ENCODE measurements at regions not wholly inside any gene's neighbourhood (a gene's known extent, or its start where the extent isn't known, plus 50 kb on each side); places are given as distances from the start of the nearest gene placed in this dataset.

DNA sequence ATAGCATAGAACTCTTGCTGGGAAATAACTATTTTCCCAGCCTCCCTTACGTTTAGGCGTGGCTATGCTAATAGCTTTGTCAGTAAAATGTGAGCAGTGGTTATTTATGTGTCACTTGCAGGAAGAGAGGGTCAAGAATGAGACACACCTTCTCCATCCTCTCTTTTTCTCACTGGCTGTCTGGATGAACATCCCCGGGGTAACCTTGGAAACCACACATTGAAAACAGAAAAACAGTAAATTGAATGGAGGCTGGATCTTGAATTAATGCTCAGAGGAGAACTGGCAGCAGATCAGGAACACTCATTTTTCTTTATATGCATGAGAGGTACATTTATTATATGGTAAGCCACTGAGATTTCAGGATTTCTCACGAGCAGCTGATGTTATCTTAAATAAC is 127.6 kb downstream of the DNAJB9 start:
- DNase-seq (ENCODE audit: low read depth): no peak

DNA sequence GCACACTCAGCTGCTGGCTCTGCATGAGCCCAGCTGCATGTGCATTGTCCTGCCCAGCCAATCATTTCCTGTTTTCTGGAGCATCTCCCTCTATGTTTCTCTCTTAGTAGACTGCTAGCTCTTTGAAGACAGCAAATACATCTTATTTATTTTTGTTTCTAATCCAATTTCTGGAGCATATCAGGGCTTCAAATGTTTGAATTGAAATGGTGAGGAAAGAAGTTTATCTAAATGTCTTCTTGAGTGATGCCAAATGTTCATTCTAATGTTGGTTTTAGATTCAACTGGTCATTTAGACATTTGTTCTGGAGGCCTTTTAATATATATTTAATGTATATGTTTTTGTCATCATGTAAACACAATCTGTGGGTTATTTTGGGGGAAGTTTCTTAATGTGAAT is 141.9 kb downstream of the DNAJB9 start:
- no peak for DNase-seq (ENCODE audit: low read depth)

DNA sequence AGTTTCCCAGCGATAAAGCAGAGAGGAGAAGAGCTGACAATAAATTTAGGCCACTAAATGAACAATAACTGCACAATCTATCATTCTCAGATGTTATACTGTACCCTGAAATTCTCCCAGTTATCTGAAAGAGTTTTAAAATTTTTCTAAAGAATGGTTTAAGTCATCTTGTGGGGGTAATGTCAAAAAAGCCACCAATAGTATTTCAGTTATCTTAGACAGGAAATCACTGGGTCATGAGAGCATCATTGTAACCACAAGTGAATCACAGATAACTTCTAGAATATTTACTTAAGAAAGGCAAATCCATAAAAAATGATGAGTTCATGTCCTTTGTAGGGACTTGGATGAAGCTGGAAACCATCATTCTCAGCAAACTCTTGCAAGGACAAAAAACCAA is 147.1 kb downstream of the DNAJB9 start:
- DNase-seq (ENCODE audit: low read depth): peak; percentile 3

DNA sequence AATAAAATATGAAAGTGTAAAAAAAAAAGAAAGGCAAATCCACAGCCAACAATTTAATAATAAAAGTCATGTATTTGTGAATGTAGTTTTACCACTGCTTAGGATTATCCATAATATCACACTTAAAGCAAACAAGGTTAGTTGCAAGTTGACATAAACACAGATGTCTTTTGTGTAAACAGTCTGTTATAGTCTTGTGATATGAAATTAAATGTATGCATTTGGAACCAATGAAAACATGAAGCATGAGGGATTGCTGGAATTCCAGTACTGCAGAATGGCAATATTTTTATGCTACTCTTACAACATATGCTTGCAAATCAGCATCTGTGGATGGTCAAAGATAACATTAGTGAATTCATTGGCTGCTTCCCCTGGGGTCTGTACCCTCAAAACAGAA is 148.1 kb downstream of the DNAJB9 start:
- no peak for DNase-seq (ENCODE audit: low read depth)

DNA sequence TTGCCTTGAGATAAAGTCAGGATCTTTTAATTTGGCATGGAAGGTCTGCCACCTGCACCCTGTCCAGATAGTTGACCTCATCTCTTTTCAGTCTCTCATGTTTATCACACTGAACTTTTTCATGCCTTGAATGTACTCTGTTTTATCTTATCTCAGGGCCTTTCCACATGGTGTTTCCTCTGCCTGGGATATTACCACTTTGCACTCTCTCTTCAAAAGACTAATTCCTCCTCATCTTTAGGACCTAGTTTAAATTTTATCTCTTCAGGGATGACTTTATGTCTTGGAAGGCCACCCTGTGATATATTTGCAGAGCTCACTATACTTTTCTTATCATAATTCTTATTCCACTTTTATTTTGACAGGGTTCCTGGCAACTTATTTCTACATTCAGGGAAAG is 150.0 kb downstream of the DNAJB9 start:
- no peak for DNase-seq (ENCODE audit: low read depth)

DNA sequence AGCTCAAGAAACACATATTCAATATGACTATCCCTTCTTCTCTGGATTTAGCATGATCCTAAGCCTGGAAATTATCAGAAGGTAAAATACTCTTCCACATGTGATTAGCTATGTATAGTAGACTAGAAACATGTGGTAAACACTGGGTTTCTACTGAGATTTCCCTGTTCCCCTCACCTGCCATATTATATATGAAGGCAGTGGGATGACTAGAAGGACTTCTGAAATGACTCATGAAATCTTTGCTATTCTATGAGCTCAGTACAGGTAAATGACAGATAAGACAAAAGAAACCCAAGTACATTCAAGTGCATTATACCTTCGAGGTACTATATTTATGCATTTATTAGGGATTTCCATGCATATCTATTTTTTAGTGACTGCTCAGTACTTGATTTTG is 152.9 kb downstream of the DNAJB9 start:
- DNase-seq (ENCODE audit: low read depth): no peak

DNA sequence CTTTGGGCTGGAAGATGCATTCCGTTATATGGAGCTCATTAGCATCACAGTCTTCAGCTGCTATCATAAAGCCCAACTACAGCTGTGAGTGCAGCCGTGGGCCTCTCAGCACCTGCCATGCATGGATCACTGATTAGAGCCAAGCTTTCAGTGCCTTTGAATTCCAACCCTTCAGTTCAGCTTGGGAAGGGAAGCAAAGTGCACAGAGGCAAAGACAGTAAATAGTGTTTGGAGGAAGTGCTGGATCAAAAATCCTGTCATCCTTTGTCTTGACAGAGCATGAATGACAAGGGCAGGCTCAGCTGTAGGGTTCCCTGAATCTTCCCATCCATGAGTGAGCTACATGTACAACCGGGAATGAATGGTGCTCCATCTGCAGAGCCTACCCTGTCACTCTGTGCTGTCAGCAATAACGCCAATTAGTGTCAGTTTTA is 153.7 kb downstream of the DNAJB9 start:
- DNase-seq (ENCODE audit: low read depth): no peak

DNA sequence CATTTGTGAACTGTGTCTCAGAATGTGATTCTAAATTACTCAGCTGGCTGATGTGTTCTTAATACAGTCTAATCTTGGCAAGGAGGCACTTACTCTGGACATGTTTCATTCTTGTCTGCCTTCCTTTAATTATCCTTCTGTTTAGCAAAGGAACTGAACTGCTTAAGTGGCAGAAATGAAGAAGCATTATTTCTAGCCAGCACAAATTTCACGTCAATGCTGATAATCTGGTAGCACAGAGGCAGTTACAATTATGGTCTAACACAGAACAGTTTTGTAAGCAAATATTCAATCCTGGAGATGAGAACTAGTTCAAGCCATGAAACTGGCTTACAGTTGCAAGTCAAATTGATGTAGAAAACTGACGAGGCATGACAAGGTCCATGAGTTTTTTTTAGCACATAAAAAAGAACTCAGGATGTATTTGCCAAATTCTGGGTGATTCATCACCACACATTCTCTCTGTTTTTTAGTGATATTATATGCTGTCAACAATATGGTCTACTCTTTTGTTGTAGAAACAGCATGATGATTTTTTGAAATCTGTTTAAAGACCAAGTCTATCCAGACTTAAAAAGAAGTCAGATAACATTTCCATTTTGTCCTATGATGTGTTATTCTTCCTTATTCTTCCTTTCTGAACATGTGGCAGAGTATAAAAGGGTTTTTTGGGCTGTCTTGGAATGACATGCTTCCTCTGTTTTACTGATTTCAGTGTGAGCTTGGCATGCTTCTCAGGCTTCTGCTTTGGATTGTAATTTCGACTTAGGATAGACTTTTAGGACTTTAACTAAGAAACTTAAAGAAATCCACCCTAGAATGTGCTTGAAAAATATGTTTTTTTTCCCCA is 154.8 kb downstream of the DNAJB9 start:
- DNase-seq (ENCODE audit: low read depth): no peak

DNA sequence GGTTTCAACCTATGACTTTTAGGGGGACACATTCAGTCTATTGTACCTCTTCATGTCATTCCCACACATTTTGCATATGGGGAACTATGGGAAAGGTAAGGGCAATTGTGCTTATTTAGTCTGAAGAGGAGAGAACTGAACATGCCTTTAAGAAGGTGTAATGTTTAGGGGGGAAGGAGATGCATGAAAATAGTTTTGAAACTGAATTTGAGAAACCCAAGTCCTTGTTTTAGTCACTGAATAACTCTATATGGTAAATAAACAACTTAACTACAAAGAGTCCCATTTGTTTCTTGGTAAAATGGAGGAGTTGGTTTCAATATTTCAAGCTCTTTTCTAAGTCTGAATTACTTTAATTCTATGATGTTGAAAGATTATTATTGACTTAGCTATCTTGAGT is 166.1 kb downstream of the DNAJB9 start:
- no peak for DNase-seq (ENCODE audit: low read depth)

DNA sequence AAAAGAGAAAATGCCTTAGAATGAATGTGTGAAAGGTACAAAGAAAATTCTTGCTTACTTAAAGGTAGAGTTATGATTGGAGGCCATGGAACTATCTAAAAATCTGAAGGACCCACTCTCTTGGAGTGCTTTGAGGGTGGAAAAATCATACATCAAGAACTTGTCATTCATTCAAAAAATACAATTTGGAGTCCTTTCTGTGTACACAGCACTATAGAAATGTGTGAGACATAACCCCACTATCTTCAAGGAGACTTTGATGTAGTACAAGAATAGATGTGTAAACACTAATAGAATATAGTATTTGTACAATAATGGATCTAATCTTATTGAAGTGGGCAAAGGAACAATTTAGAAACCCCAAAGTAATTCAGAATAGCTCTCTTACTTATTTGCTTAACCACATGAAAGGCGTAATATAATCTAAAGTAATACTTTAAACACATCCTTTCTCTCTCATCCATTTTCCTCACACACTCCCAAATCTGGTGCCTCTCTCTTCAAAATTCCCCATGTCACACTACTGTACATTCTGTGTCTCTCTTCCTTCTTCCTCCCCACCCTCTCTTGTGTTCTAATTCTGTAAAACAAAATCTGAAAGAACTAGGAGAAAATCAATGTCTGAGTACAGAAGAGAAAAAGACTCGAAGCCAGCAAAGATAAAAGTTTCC is 166.7 kb downstream of the DNAJB9 start:
- DNase-seq (ENCODE audit: low read depth): no peak

DNA sequence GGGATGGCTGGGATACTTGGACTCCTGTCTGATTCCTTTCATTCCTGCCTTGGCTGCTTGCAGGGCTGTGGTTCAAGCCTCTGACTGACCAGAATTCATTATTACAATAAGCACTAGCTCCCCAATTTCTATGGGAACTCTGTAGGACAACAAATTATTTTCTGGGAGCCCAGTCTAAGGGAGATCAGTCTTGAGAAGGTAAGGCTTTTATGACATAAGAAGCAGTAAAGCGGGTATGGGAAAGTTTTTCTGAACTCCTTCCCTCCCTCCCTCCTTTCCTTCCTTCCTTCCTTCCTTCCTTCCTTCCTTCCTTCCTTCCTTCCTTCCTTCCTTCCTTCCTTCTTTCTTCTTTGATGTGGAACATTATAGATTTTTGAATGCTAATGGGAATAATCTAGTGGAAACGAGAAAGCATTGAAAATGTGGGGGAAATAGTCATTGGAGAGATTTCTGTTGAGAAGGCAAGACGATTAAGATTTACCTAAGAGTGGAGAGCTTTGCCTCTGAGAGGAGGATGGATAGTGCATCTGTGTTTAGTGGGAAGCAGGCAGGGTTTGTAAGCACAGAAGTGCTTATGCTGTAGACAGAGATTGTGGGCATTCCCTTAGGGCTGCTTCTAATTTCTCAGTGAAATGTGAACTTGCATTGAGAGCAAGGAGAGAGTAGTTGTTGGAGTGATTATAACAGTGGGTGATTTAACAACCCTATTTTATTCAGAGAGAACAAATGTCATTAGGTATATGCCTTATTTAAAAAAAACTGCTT is 201.5 kb downstream of the DNAJB9 start:
- DNase-seq (ENCODE audit: low read depth): no peak

DNA sequence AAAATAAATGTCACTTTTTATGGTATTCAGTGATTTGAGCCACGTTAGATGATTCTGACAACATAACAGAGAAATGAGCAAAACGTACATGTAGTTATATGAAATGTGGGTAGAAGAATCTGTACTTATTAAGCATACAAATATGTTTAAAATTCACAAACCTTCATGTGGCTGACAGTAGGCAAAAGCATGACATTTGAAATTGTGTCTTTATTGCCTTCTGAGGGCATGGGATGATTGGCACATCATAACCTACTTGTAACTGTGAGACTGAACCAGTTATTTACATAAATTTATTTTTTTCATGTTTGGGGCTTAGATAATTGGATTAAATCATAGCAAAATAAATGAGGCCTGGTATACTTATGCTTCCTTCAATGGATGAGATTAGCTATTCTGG is 202.2 kb downstream of the DNAJB9 start:
- no peak for DNase-seq (ENCODE audit: low read depth)

DNA sequence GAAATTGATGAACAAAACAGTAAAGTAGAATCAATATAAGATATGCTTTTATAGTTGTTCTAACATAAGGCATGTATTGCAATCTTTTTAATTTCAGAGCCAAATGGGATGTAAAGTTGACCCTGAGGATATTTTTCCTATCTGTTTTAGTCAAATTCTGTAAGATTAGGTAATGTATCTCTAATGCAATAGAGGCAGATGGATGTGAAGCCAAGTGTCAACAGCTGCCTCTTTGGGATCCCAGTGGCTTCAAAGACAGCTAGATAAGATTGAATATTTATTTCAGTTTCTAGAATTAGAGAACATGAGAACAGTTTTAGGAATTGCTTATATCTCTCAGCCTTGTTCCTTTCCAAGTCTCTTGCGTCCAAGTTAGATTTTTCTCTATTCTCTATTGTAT is 208.3 kb downstream of the DNAJB9 start:
- no peak for DNase-seq (ENCODE audit: low read depth)

DNA sequence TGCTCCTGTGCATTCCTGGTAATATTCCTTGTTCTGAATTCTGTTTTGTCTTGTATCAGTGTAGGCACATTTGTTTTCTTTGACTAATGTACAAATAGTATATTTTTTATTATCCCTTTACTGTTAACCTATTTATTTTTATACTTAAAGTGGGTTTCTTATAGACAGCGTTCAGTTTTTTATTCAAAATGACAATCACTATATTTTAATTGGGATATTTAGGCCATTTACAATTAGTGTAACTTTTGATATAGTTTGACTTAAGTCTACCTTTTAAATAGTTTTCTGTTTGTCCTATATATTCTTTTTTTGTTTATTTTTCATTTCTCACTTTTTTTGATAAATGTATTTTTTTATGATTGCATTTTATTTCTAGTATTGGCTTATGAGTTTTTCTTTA is 219.8 kb downstream of the DNAJB9 start:
- DNase-seq (ENCODE audit: low read depth): no peak

DNA sequence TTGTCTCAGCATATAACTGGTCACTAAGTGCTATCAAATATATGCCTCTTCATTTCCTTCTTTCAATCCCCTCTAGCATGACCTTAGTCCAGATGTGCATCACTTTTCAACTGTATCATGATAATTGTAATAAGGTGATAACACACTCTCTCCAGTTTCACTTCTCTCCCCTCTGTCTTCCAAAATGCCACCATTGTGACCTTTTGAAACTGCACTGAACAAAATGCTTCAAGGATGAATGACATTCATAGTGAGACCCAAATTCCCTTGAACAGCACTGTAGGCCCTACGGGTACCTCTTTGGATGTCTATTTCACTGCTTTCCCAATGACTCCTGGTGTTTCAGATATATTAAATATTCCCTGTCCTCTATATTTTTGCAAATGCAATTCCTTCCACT is 224.8 kb downstream of the DNAJB9 start:
- no peak for DNase-seq (ENCODE audit: low read depth)

DNA sequence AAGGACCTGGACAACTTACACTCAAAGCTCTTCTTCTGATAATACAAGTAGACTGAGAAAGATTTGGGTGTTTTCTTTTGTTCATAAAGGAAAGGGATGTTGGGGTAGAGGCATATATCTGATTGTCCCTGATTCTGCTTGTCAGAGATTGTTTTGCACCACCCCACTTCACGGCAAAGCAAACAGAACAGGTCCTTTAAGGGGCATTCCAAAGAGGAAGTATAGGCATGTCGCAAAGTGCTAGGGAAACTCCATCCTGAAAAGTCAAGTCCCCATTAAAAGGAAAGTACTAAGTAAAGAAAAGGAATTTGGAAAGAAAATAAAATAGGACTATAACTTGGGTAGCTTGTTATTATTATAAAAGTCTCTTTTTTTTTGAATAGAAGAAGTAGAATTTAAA is 233.0 kb downstream of the DNAJB9 start:
- no peak for DNase-seq (ENCODE audit: low read depth)

DNA sequence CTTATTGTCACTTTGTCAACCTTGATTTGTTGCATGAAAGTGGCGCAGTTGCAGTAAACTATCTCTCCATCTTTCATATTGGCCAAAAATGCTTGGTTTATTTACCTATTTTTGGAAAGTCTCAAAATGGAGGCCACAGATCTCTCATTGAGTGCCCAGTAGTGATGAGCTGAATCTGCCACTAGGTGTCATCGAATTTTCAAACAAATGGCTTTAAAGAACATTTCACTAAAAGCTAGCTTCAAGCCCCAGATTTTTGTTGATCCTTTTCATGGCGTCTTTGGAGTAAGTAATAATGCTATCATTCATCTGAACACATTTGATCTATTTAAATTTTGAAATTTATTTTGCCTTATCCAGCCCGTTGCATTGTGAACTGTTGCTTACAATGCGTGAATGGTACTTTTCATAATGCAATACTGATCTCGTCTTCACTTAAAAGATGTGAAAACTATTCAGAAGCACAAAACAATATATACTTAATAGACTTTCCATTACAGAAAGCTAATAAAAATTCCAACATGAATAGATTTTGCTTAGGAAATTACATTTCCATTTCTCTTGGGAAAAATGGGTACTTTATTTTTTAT is 236.2 kb downstream of the DNAJB9 start:
- DNase-seq (ENCODE audit: low read depth): no peak

DNA sequence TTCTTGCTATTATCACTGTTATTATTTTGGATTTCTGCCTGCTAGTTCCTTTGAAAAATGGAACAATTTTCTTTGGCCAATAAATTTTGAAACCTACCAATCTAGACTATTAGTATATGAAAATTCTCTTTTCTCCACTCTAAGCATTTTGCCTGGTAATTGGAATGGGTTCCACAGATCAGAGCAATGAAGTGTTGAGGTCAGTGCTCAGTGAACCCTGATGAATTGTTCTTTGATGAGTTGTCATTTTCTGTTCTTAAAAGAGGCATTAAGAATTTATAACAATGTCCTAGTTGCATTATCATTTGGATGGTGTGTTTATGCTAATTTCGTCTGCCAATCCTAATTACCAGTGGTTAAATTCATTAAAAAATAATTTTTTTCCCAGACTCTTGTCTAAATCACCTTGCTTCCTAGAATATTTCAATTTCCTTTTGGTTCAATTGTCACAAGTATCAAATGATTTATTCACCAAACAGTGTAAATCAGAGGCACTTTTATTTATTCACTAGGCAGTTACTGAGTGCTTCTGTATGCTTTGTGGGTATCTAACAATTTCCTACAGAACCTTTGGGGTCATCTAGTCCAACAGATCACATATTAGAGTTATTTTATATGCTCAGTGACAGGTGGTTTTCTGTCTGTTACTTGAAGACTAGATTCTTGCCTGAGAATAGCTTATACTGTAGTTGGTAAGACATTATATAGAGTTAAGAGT is 239.0 kb downstream of the DNAJB9 start:
- no peak for DNase-seq (ENCODE audit: low read depth)

DNA sequence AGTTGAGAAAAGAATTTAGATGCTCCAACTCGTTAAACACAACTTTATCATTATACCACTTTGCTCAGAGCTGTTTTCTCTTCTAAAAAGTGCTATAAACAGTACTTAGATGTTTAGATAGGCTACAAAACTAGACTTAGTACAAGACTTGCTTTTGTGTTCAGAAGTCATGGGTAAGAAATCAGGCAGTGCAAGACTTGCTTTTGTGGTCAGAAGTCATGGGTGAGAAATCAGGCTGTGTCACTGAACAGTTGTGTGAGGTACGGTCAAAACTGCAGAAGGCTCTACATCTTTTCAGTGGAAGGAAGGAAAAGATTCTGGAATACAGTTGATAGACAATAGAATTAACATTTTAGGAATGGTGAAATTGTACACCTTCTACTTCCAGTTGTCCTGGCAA is 239.7 kb downstream of the DNAJB9 start:
- no peak for DNase-seq (ENCODE audit: low read depth)

DNA sequence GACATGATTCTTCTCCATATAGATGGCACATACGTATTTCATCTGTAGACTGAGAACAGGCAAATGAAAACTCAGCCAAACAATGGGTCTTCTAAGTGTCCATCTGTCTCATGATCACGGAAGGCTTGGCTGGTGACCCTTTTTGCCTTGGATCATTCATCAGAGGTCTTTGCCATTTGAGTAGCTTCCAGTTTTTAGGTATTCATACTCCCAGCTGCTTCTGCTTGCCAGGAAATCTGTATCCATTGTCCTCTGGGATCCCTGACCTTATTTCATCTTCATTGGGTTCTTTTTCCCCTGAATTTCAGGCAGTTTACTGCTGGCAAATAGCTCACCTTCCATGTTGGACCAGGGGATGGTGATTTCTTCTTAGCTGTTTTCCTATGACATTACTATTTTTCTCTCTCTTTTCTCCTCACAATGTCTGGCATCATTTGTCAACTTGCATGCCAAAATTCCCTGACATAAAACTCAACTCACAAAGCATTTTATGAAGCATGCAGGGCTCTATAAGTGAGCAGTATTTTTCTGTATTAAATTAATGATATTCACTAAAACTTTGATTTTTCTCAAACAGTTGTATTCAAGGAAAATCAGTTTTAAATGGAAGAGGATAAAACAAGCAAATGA is 241.2 kb downstream of the DNAJB9 start:
- no peak for DNase-seq (ENCODE audit: low read depth)

DNA sequence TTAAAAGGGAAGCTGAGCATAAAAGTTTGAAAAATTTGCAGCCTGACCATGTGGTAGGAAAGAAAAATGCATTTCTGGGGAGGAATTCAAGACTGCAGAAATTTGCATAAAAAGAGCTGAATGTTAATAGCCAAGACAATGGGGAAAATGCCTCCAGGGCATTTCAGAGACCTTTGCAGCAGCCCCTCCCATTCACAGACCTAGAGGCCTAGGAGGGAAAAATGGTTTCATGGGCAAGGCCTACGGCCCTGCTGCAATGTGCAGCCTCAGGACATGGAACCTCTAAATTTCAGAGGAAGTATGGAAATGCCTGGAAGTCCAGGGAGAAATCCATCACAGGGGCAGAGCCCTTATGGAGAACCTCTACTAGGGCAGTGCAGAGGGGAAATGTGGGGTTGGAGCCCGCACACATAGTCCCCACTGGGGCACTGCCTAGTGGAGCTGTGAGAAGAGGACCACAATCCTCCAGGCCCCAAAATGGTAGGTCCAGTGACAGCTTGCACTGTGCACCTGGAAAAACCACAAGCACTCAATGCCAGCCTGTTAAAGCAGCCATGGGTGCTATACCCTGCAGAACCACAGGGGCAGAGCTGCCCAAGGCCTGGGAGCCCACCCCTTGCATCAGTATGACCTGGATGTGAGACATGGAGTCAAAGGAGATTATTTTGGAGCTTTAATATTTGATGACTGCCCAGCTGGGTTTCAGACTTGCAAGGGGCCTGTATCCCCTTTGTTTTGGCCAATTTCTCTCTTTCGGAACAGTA is 243.8 kb downstream of the DNAJB9 start:
- no peak for DNase-seq (ENCODE audit: low read depth)

Measured in GM04503 (cell line).